Astrocyte (in vitro differentiated cells and primary cell): ENCODE measurements at regions not wholly inside any gene's neighbourhood (a gene's known extent, or its start where the extent isn't known, plus 50 kb on each side); places are given as distances from the start of the nearest gene placed in this dataset.

Source experiments
- DNase-seq: peaks from one replicate; pipeline ENCODE4 v3.0.0-alpha.2; 2010; ENCODE audit warnings: low read depth
- FAIRE-seq: peaks from 2 replicates; lab custom pipeline; 2011; peaks lifted over from hg19 to GRCh38; lab: Jason Lieb, UNC
- H2AFZ ChIP-seq: 2 replicates; pipeline ENCODE4 v1.6.0; 2012; ENCODE audit warnings: low read depth, low read length, inconsistent platforms
- H3K27ac ChIP-seq: 2 replicates; pipeline ENCODE4 v1.5.1; 2011; ENCODE audit warnings: low read depth, low read length, inconsistent platforms
- H3K27me3 ChIP-seq: 2 replicates; pipeline ENCODE4 v1.6.0; 2011; ENCODE audit warnings: low read length, inconsistent platforms; ENCODE audit not compliant: insufficient read depth
- H3K36me3 ChIP-seq: 2 replicates; pipeline ENCODE4 v1.5.1; 2011; ENCODE audit warnings: low read length, inconsistent platforms; ENCODE audit not compliant: insufficient read depth
- H3K4me1 ChIP-seq: 2 replicates; pipeline ENCODE4 v1.5.1; 2011; ENCODE audit warnings: low read length, inconsistent platforms; ENCODE audit not compliant: insufficient read depth
- H3K4me2 ChIP-seq: 2 replicates; pipeline ENCODE4 v1.6.0; 2012; ENCODE audit warnings: low read length, inconsistent platforms
- H3K4me3 ChIP-seq: 2 replicates; pipeline ENCODE4 v1.5.1; 2011; ENCODE audit warnings: low read depth, mild to moderate bottlenecking, low read length, inconsistent platforms; ENCODE audit not compliant: insufficient read depth
- H3K79me2 ChIP-seq: 2 replicates; pipeline ENCODE4 v1.6.0; 2012; ENCODE audit warnings: mild to moderate bottlenecking, low read length, inconsistent platforms; ENCODE audit not compliant: insufficient read depth
- H3K9ac ChIP-seq: 2 replicates; pipeline ENCODE4 v1.6.0; 2012; ENCODE audit warnings: mild to moderate bottlenecking, low read length, inconsistent platforms
- H3K9me3 ChIP-seq: 2 replicates; pipeline ENCODE4 v1.5.1; 2012; ENCODE audit warnings: low read depth, mild to moderate bottlenecking, low read length, inconsistent platforms; ENCODE audit not compliant: insufficient read depth
- H4K20me1 ChIP-seq: 2 replicates; pipeline ENCODE4 v1.6.0; 2012; ENCODE audit warnings: low read length, inconsistent platforms; ENCODE audit not compliant: insufficient read depth
- H3K27ac Mint-ChIP-seq: one replicate; pipeline ENCODE4 v1.8.0; 2021; ENCODE audit warnings: mild to moderate bottlenecking, mixed read lengths; ENCODE audit not compliant: unreplicated experiment
- H3K27me3 Mint-ChIP-seq: one replicate; pipeline ENCODE4 v1.8.0; 2021; ENCODE audit warnings: low read depth, mixed read lengths; ENCODE audit not compliant: unreplicated experiment
- H3K36me3 Mint-ChIP-seq: one replicate; pipeline ENCODE4 v1.8.0; 2021; ENCODE audit warnings: low read depth, mixed read lengths; ENCODE audit not compliant: unreplicated experiment
- H3K4me1 Mint-ChIP-seq: one replicate; pipeline ENCODE4 v1.8.0; 2021; ENCODE audit warnings: low read depth, mixed read lengths; ENCODE audit not compliant: unreplicated experiment
- H3K4me3 Mint-ChIP-seq: one replicate; pipeline ENCODE4 v1.8.0; 2021; ENCODE audit warnings: mild to moderate bottlenecking, moderate library complexity, mixed read lengths; ENCODE audit not compliant: unreplicated experiment
- H3K9me3 Mint-ChIP-seq: one replicate; pipeline ENCODE4 v1.8.0; 2021; ENCODE audit warnings: mild to moderate bottlenecking, mixed read lengths; ENCODE audit not compliant: unreplicated experiment
- CTCF ChIP-seq: IDR thresholded peaks from 2 replicates; pipeline ENCODE4 v1.5.1; 2011; ENCODE audit warnings: low read depth, mild to moderate bottlenecking, inconsistent platforms, low read length, moderate library complexity; ENCODE audit not compliant: insufficient read depth
- EZH2 ChIP-seq: IDR thresholded peaks from 2 replicates; pipeline ENCODE4 v1.6.1; 2012; ENCODE audit warnings: mild to moderate bottlenecking, low read length, inconsistent platforms; ENCODE audit not compliant: insufficient read depth

GRCh38 chr10:63921908-63922467 is 400.8 kb downstream of the REEP3 start:
- TF ChIP-seq CTCF, result no peak
- no peak for TF ChIP-seq EZH2
- Mint-ChIP-seq H3K9me3 (no peaks in the 10 kb centered on the region), H3K36me3 (no peaks in the 10 kb centered on the region), H3K4me3 (no peak overlapping the region), H3K27me3 (no peaks in the 10 kb centered on the region), H3K27ac (peak overlapping the region; percentile 48), H3K4me1 (peaks cover 30% of the 10 kb centered on the region)
- no peak overlapping the region for H3K4me2 ChIP-seq
- H3K36me3 ChIP-seq, result no peaks in the 10 kb centered on the region
- H4K20me1 ChIP-seq, result no peaks in the 10 kb centered on the region
- H3K27ac ChIP-seq, result no peak overlapping the region
- H3K4me1 ChIP-seq, result no peaks in the 10 kb centered on the region
- H3K9me3 ChIP-seq, result no peaks in the 10 kb centered on the region
- H3K27me3 ChIP-seq, result no peaks in the 10 kb centered on the region
- H3K79me2 ChIP-seq, result no peaks in the 10 kb centered on the region
- FAIRE-seq, result no peak
- DNase-seq, result no peak
- H2AFZ ChIP-seq, result no peak overlapping the region
- no peak overlapping the region for H3K4me3 ChIP-seq
- H3K9ac ChIP-seq, result no peak overlapping the region

GRCh38 chr10:63922468-63923284 is 401.5 kb downstream of the REEP3 start:
- H3K27ac Mint-ChIP-seq, result peak overlapping the region; percentile 48
- TF ChIP-seq EZH2 (no peak), CTCF (no peak)

More at GRCh38 chr10:63922468-63923284, 401.5 kb downstream of the REEP3 start:
- Mint-ChIP-seq H3K4me1 (peaks cover 24% of the 10 kb centered on the region), H3K27me3 (no peaks in the 10 kb centered on the region), H3K4me3 (no peak overlapping the region), H3K9me3 (no peaks in the 10 kb centered on the region), H3K36me3 (no peaks in the 10 kb centered on the region)
- Histone ChIP-seq H3K36me3 (no peaks in the 10 kb centered on the region), H3K9ac (no peak overlapping the region), H3K9me3 (no peaks in the 10 kb centered on the region), H3K4me2 (no peak overlapping the region), H3K79me2 (no peaks in the 10 kb centered on the region), H3K27ac (no peak overlapping the region), H3K4me1 (no peaks in the 10 kb centered on the region), H2AFZ (no peak overlapping the region), H4K20me1 (no peaks in the 10 kb centered on the region), H3K4me3 (no peak overlapping the region), H3K27me3 (no peaks in the 10 kb centered on the region)
- DNase-seq (no peak), FAIRE-seq (no peak)
